Psoas muscle (tissue), 7 donors: ENCODE measurements at regions not wholly inside any gene's neighbourhood (a gene's known extent, or its start where the extent isn't known, plus 50 kb on each side); places are given as distances from the start of the nearest gene placed in this dataset.
A peak's percentile ranks its signal among the peaks of the same experiment; 100 is the strongest.

ENCODE experiments used
- ATAC-seq, 4 donors: fragments of 200-7000 bp; cut with Tn5 transposase; one replicate each; pipeline ENCODE4 v1.9.1; 2020; ENCODE audit warnings: moderate library complexity in 3 of 4, mild to moderate bottlenecking in 2 of 4
- DNase-seq, 2 donors: peaks; one replicate each; pipeline ENCODE4 v3.0.0-alpha.2; 2020
- H3K27ac ChIP-seq: fragments of 200-600 bp; one replicate; pipeline ENCODE4 v1.8.0; 2022
- H3K27me3 ChIP-seq, 3 donors: fragments of 200-600 bp in 1 of 3; one replicate each; pipeline versions ENCODE4 v1.6.1 to v1.8.0; 2013 to 2022; ENCODE audit warnings: low read length in 2 of 3, mild to moderate bottlenecking in 2 of 3, moderate library complexity in 1 of 3; ENCODE audit not compliant: insufficient read depth in 3 of 3
- H3K36me3 ChIP-seq, 2 donors: fragments of 200-600 bp in 1 of 2; one replicate each; pipeline versions ENCODE4 v1.6.1 to v1.8.0; 2013 to 2022; ENCODE audit warnings: low read depth in 1 of 2, mild to moderate bottlenecking in 1 of 2, moderate library complexity in 1 of 2; ENCODE audit not compliant: insufficient read depth in 1 of 2
- H3K4me1 ChIP-seq: fragments of 200-600 bp; one replicate; pipeline ENCODE4 v1.8.0; 2022
- H3K4me3 ChIP-seq: fragments of 200-600 bp; one replicate; pipeline ENCODE4 v1.8.0; 2022; ENCODE audit warnings: mild to moderate bottlenecking
- H3K9me3 ChIP-seq: fragments of 200-600 bp; one replicate; pipeline ENCODE4 v1.8.0; 2022
- WGBS, 3 donors: extraction: QIAGEN DNeasy Blood & Tissue Kit; methylation state at CpG; one replicate each; pipeline versions ENCODE4 v1.1.6 to v1.1.7; 2013; 5-methylcytosine and 5-hydroxymethylcytosine counted together
- intact Hi-C, 2 donors: fragments of 100-400 bp; cut with DNase I; formaldehyde crosslinking; loops; one replicate each; pipeline versions ENCODE4 v1.11.0 to v1.14.2; 2022
- TF ChIP-seq, protein P1 (sequence below): fragments of 200-600 bp; IDR thresholded peaks from one replicate; pipeline ENCODE4 v1.8.0; 2022; ENCODE audit warnings: antibody characterized with exemption
- donor health status: healthy with polysubstance abuse.
- donor health status: DM: no; HTN: no; CAD: no; lungs with moderate emphysema.
- donor health status: Bipolar disorder and iron deficiency.
- donor health status: healthy.
- donor health status: DM: yes; HTN: yes; CAD: no.
- donor health status: DM: no; HTN: no; CAD: no.
- donor health status: DM: yes; HTN: yes; CAD: no.

DNA sequence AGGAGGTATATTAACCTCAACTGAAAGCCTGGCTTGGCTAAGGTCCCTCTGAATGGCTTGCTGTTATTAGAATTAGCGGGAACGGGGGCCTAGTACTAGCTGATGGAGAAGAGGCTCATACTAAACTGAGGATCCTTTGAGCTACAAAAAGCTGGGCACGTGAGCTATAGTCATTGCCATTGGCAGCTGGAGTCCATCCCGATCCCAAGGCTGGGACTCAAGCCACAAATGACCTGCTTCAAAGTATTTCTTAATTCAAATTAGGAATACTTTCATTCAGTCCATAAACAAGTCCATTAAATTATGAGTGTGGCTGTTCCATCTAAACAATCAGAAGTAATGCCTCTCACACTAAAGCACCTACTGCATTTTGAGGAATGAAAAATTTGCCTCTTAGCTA, 114.5 kb downstream of the DACT1 start:
- DNase-seq (no peak), ATAC-seq (no peak)
- 58 to 77% (median 60%) methylated on average over 4 of the region's 4 CpGs for WGBS, 3 donors
- intact Hi-C loops = no loop called here
- TF ChIP-seq, protein P1, sequence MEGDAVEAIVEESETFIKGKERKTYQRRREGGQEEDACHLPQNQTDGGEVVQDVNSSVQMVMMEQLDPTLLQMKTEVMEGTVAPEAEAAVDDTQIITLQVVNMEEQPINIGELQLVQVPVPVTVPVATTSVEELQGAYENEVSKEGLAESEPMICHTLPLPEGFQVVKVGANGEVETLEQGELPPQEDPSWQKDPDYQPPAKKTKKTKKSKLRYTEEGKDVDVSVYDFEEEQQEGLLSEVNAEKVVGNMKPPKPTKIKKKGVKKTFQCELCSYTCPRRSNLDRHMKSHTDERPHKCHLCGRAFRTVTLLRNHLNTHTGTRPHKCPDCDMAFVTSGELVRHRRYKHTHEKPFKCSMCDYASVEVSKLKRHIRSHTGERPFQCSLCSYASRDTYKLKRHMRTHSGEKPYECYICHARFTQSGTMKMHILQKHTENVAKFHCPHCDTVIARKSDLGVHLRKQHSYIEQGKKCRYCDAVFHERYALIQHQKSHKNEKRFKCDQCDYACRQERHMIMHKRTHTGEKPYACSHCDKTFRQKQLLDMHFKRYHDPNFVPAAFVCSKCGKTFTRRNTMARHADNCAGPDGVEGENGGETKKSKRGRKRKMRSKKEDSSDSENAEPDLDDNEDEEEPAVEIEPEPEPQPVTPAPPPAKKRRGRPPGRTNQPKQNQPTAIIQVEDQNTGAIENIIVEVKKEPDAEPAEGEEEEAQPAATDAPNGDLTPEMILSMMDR = no peak
- Histone ChIP-seq H3K36me3 (no peaks in the 10 kb centered on the region), H3K9me3 (no peaks in the 10 kb centered on the region), H3K27me3 (no peaks in the 10 kb centered on the region), H3K4me1 (peaks cover 4% of the 10 kb centered on the region), H3K4me3 (no peak overlapping the region), H3K27ac (no peak overlapping the region)

DNA sequence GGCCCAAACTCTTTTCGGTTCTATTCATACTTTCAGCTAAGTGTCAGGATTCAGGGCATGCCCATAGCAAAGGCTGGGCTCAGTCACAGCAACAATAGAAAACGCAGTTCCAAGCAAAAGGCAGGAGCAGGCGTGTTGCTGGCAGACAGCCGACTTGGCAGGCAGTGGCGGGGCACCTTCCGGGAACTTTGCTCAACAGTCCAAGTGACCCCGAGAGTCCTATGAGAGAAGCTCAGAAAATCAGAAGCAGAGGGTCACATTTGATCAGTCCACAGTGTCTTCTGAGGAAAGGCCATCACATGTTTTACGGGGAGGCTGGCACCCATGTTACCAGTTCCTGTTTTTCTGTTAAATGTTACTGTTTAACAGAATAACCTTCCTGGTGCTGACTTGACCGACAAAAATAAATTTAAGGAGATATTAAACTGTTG, 115.0 kb downstream of the DACT1 start:
- Histone ChIP-seq H3K4me3 (no peak overlapping the region), H3K9me3 (no peaks in the 10 kb centered on the region), H3K27ac (no peak overlapping the region), H3K36me3 (no peaks in the 10 kb centered on the region), H3K4me1 (peaks cover 4% of the 10 kb centered on the region), H3K27me3 (no peaks in the 10 kb centered on the region)
- WGBS, 3 donors = 10 to 13% (median 12%) methylated on average over 9 of the region's 9 CpGs
- ATAC-seq = peak in 3 of 4 donors; percentile 51 to 62 (median 55)
- TF ChIP-seq, protein P1 = no peak
- intact Hi-C loops = no loop called here
- DNase-seq = peak; percentile 73 to 86

DNA sequence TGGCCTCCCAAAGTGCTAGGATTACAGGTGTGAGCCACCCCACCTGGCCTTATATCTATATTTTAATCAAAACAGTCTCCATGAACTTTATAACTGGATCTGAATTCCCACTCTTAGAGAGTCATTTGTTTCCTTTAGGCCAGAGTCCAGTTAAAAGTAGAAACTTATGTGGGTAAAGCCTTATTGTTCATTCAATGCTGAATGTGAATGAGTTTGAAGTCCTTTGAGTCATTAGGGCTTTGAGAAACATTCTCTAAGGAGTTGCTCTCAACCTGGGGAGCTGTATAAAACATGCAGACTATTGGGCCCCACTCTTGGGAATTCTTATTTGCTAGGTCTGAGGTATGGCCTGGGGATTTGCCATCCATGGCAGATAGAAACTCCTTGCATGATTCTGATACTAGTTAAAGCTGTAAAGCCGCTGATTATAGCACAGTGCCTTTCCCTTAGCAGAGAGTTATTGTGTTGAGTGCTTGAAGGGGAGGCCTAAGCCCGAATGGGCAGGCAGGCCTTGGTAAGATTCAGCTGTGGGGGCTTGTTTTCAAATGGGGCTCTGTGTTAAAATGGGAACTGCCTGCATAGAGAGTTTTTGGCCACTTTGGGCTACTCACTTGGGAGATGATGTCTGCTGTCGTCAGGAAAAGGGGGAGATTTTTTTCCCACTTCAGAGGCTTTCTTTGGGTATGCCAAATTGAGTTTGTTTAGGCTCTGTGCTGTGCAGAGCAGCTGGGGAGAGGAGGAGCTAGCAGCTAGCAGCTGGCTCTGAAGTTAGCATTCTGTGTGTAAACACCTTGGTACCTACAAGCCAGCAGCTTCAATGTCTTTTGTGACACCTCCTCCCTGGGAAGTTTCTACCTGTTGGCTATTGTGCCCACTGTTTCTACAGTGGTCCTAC, 117.5 kb downstream of the DACT1 start:
- Histone ChIP-seq H3K27ac (no peak overlapping the region), H3K4me3 (no peak overlapping the region), H3K9me3 (no peaks in the 10 kb centered on the region), H3K4me1 (peaks cover 4% of the 10 kb centered on the region), H3K36me3 (no peaks in the 10 kb centered on the region), H3K27me3 (no peaks in the 10 kb centered on the region)
- DNase-seq = no peak
- 37 to 55% (median 53%) methylated on average over 3 of the region's 3 CpGs for WGBS, 3 donors
- ATAC-seq = no peak
- intact Hi-C loops = no loop called here
- TF ChIP-seq, protein P1 = no peak

DNA sequence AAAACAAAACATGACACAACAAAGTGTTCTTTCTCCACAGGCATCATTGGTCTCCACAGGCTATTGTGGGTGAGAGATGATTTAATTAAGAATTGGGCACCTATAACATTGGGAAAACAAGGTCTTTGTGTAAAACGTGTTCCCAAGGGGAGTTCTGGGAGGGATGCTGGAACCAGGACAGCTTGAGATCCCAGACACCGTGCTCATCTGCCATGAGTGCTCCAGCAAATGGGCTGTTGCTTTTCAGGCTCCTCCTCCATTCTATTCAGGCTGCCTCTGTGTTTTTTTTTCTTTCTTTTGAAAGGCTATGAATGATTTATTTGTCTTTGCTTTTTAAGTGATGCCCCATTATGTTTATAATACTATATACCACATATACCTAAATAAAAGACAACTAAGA, 122.4 kb downstream of the DACT1 start:
- Histone ChIP-seq H3K4me3 (no peak overlapping the region), H3K4me1 (no peaks in the 10 kb centered on the region), H3K27ac (no peak overlapping the region), H3K9me3 (no peaks in the 10 kb centered on the region), H3K36me3 (no peaks in the 10 kb centered on the region), H3K27me3 (no peaks in the 10 kb centered on the region)
- TF ChIP-seq, protein P1 = no peak
- 27 to 68% (median 36%) methylated on average over 2 of the region's 2 CpGs for WGBS, 3 donors
- DNase-seq (no peak), ATAC-seq (no peak)
- intact Hi-C loops = no loop called here
